Natural killer cell (primary cell): ENCODE measurements at regions not wholly inside any gene's neighbourhood (a gene's known extent, or its start where the extent isn't known, plus 50 kb on each side); places are given as distances from the start of the nearest gene placed in this dataset.

Experiments used
- ATAC-seq, 3 donors: fragments of 150-1000 bp in 2 of 3; fragments of 200-7000 bp in 1 of 3; cut with Tn5 transposase; 1 replicate in 1 of 3; 2 replicates in 2 of 3; pipeline ENCODE4 v1.10.0; 2021; ENCODE audit warnings: mild to moderate bottlenecking in 2 of 3, moderate library complexity in 2 of 3
- DNase-seq, 2 donors: peaks; one replicate each; pipeline versions ENCODE4 v3.0.0 to v3.0.0-alpha.2; 2013 to 2021; ENCODE audit warnings: mixed read lengths in 1 of 2
- H3K27ac ChIP-seq: one replicate; pipeline ENCODE4 v1.5.1; 2013; ENCODE audit warnings: mild to moderate bottlenecking, low read length
- H3K27me3 ChIP-seq: one replicate; pipeline ENCODE4 v1.6.1; 2013; ENCODE audit warnings: low read length; ENCODE audit not compliant: control insufficient read depth, insufficient read depth
- H3K36me3 ChIP-seq: one replicate; pipeline ENCODE4 v1.6.1; 2013; ENCODE audit warnings: low read length; ENCODE audit not compliant: control insufficient read depth, insufficient read depth
- H3K4me1 ChIP-seq: one replicate; pipeline ENCODE4 v1.6.1; 2013; ENCODE audit warnings: low read length; ENCODE audit not compliant: control insufficient read depth, insufficient read depth
- H3K4me3 ChIP-seq: one replicate; pipeline ENCODE4 v1.5.1; 2013; ENCODE audit warnings: low read length
- H3K9me3 ChIP-seq: one replicate; pipeline ENCODE4 v1.6.1; 2013; ENCODE audit warnings: low read length; ENCODE audit not compliant: control insufficient read depth, insufficient read depth
- H3K27ac Mint-ChIP-seq, 2 donors: one replicate each; pipeline ENCODE4 v1.8.0; 2022; ENCODE audit warnings: mild to moderate bottlenecking in 2 of 2, mixed read lengths in 2 of 2, moderate library complexity in 1 of 2
- H3K27me3 Mint-ChIP-seq, 2 donors: one replicate each; pipeline ENCODE4 v1.8.0; 2022; ENCODE audit warnings: low read depth in 2 of 2, mixed read lengths in 2 of 2
- H3K36me3 Mint-ChIP-seq: one replicate; pipeline ENCODE4 v1.8.0; 2022; ENCODE audit warnings: mixed read lengths
- H3K4me1 Mint-ChIP-seq, 2 donors: one replicate each; pipeline ENCODE4 v1.8.0; 2022; ENCODE audit warnings: mixed read lengths in 2 of 2
- H3K4me3 Mint-ChIP-seq: one replicate; pipeline ENCODE4 v1.8.0; 2022; ENCODE audit warnings: mild to moderate bottlenecking, moderate library complexity, mixed read lengths
- H3K9me3 Mint-ChIP-seq, 2 donors: one replicate each; pipeline ENCODE4 v1.8.0; 2022; ENCODE audit warnings: mixed read lengths in 2 of 2
- WGBS: methylation state at CpG from one replicate; pipeline ENCODE4 v1.1.7; 2013; ENCODE audit warnings: missing lambda C conversion rate; ENCODE audit not compliant: insufficient coverage; 5-methylcytosine and 5-hydroxymethylcytosine counted together
- intact Hi-C: fragments of 100-400 bp; cut with micrococcal nuclease; formaldehyde crosslinking; loops from one replicate; pipeline ENCODE4 v1.14.2; 2022
- TF ChIP-seq, protein P1 (sequence below): fragments of 200-600 bp; IDR thresholded peaks from one replicate; pipeline ENCODE4 v1.8.0; 2022; ENCODE audit warnings: antibody characterized with exemption

GRCh38 chr2:64262816-64263215, 118.6 kb upstream of the PELI1 start:
- intact Hi-C loops = no loop called here
- no peak overlapping the region for H3K27ac ChIP-seq
- H3K4me3 Mint-ChIP-seq = no peak overlapping the region
- ATAC-seq (no peak), DNase-seq (no peak)
- H3K27me3 Mint-ChIP-seq = peaks cover 5 to 19% of the 10 kb centered on the region in 2 donors
- no peaks in the 10 kb centered on the region for H3K9me3 ChIP-seq
- H3K9me3 Mint-ChIP-seq = no peaks in the 10 kb centered on the region
- H3K36me3 ChIP-seq = no peaks in the 10 kb centered on the region
- H3K4me1 Mint-ChIP-seq = peaks cover 6 to 7% of the 10 kb centered on the region in 2 donors
- no peaks in the 10 kb centered on the region for H3K36me3 Mint-ChIP-seq
- WGBS = 90% methylated on average over 3 of the region's 3 CpGs
- H3K4me1 ChIP-seq = peaks cover 6% of the 10 kb centered on the region
- TF ChIP-seq, protein P1, sequence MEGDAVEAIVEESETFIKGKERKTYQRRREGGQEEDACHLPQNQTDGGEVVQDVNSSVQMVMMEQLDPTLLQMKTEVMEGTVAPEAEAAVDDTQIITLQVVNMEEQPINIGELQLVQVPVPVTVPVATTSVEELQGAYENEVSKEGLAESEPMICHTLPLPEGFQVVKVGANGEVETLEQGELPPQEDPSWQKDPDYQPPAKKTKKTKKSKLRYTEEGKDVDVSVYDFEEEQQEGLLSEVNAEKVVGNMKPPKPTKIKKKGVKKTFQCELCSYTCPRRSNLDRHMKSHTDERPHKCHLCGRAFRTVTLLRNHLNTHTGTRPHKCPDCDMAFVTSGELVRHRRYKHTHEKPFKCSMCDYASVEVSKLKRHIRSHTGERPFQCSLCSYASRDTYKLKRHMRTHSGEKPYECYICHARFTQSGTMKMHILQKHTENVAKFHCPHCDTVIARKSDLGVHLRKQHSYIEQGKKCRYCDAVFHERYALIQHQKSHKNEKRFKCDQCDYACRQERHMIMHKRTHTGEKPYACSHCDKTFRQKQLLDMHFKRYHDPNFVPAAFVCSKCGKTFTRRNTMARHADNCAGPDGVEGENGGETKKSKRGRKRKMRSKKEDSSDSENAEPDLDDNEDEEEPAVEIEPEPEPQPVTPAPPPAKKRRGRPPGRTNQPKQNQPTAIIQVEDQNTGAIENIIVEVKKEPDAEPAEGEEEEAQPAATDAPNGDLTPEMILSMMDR = no peak
- H3K27ac Mint-ChIP-seq = no peak overlapping the region
- no peak overlapping the region for H3K4me3 ChIP-seq
- H3K27me3 ChIP-seq = no peaks in the 10 kb centered on the region

GRCh38 chr2:64263315-64263714, 119.1 kb upstream of the PELI1 start:
- ATAC-seq (no peak), DNase-seq (no peak)
- no peaks in the 10 kb centered on the region for H3K9me3 Mint-ChIP-seq
- WGBS = 83% methylated on average over 5 of the region's 6 CpGs
- Histone ChIP-seq H3K4me1 (peaks cover 6% of the 10 kb centered on the region), H3K36me3 (no peaks in the 10 kb centered on the region), H3K9me3 (no peaks in the 10 kb centered on the region), H3K27me3 (no peaks in the 10 kb centered on the region), H3K27ac (no peak overlapping the region), H3K4me3 (no peak overlapping the region)
- peaks cover 6 to 7% of the 10 kb centered on the region in 2 donors for H3K4me1 Mint-ChIP-seq
- peaks cover 5 to 19% of the 10 kb centered on the region in 2 donors for H3K27me3 Mint-ChIP-seq
- H3K27ac Mint-ChIP-seq = no peak overlapping the region
- H3K36me3 Mint-ChIP-seq = no peaks in the 10 kb centered on the region
- intact Hi-C loops = no loop called here
- TF ChIP-seq, protein P1 = no peak
- H3K4me3 Mint-ChIP-seq = no peak overlapping the region

- Histone ChIP-seq H3K27me3 (no peaks in the 10 kb centered on the region), H3K4me1 (no peaks in the 10 kb centered on the region), H3K9me3 (no peaks in the 10 kb centered on the region), H3K36me3 (no peaks in the 10 kb centered on the region), H3K4me3 (no peak overlapping the region), H3K27ac (no peak overlapping the region)
- Mint-ChIP-seq H3K27me3 (peaks cover 3 to 9% of the 10 kb centered on the region in 2 donors), H3K4me3 (no peak overlapping the region), H3K4me1 (no peaks in the 10 kb centered on the region), H3K27ac (no peak overlapping the region), H3K36me3 (no peaks in the 10 kb centered on the region), H3K9me3 (no peaks in the 10 kb centered on the region)
- no peak for DNase-seq
- 100% methylated on average over 1 of the region's 1 CpG for WGBS
- ATAC-seq = no peak
- TF ChIP-seq, protein P1 = no peak
- intact Hi-C loops = no loop called here
These were observed 123.5 kb upstream of the PELI1 start for GRCh38 chr2:64267699-64268098.

GRCh38 chr2:64268330-64269048, 124.3 kb upstream of the PELI1 start:
- no peaks in the 10 kb centered on the region for H3K9me3 ChIP-seq
- no peaks in the 10 kb centered on the region for H3K27me3 ChIP-seq
- TF ChIP-seq, protein P1 = no peak
- no peak for DNase-seq
- intact Hi-C loops = no loop called here
- Mint-ChIP-seq H3K4me3 (no peak overlapping the region), H3K27ac (no peak overlapping the region), H3K9me3 (no peaks in the 10 kb centered on the region), H3K4me1 (peaks cover 0 to 4% of the 10 kb centered on the region in 2 donors), H3K27me3 (peaks cover 3 to 9% of the 10 kb centered on the region in 2 donors), H3K36me3 (no peaks in the 10 kb centered on the region)
- no peaks in the 10 kb centered on the region for H3K36me3 ChIP-seq
- ATAC-seq = no peak
- WGBS = 87% methylated on average over 9 of the region's 9 CpGs
- H3K27ac ChIP-seq = no peak overlapping the region
- H3K4me3 ChIP-seq = no peak overlapping the region
- no peaks in the 10 kb centered on the region for H3K4me1 ChIP-seq
